Left ventricle myocardium inferior (tissue), 1 donor: ENCODE measurements at regions not wholly inside any gene's neighbourhood (a gene's known extent, or its start where the extent isn't known, plus 50 kb on each side); places are given as distances from the start of the nearest gene placed in this dataset.

Experiments
- DNase-seq: peaks from one replicate; pipeline ENCODE4 v3.0.0-alpha.2; 2020
- H3K27ac ChIP-seq: fragments of 200-600 bp; replicated peaks from 2 replicates; pipeline ENCODE4 v1.8.0; 2021
- H3K27me3 ChIP-seq: fragments of 200-600 bp; 2 replicates; pipeline ENCODE4 v1.8.0; 2021; ENCODE audit warnings: low read depth
- H3K36me3 ChIP-seq: fragments of 200-600 bp; 2 replicates; pipeline ENCODE4 v1.8.0; 2021
- H3K4me1 ChIP-seq: fragments of 200-600 bp; 2 replicates; pipeline ENCODE4 v1.8.0; 2021
- H3K4me3 ChIP-seq: fragments of 200-600 bp; 2 replicates; pipeline ENCODE4 v1.8.0; 2021; ENCODE audit warnings: mild to moderate bottlenecking, moderate library complexity
- H3K9me3 ChIP-seq: fragments of 200-600 bp; replicated peaks from 2 replicates; pipeline ENCODE4 v1.8.0; 2021
- CTCF ChIP-seq: fragments of 200-600 bp; IDR thresholded peaks from 2 replicates; pipeline ENCODE4 v1.8.0; 2021; ENCODE audit warnings: antibody characterized with exemption, mild to moderate bottlenecking, borderline replicate concordance
- intact Hi-C: fragments of 100-400 bp; cut with micrococcal nuclease; formaldehyde crosslinking; loops from one replicate; pipeline ENCODE4 v1.11.0; 2022
- donor health status: DM: no; HTN: yes; CAD: no; lungs with severe emphysema.

DNA sequence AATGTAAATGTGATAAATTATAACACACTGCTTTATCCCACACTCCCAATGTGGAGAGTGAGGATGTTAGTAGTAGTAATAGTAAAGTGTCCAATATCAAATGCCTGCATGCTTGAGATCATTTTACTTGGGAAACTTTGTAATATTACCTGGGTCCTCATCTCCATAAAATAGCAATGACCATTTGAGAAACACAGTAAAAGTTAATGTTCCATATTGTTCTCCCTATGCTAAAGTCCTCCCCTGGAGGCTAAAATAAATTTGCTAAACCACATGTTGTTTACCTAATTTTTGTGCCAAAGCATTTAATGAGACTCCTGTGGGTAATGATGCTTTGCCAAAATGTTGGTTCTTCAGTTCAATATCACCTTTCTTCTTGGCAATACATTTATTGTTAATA is 291.2 kb downstream of the CDH10 start:
- Histone ChIP-seq H3K9me3 (no peaks in the 10 kb centered on the region), H3K4me1 (no peaks in the 10 kb centered on the region), H3K4me3 (no peak overlapping the region), H3K36me3 (no peaks in the 10 kb centered on the region), H3K27me3 (no peaks in the 10 kb centered on the region), H3K27ac (no peak overlapping the region)
- intact Hi-C loops, result no loop called here
- DNase-seq, result no peak
- TF ChIP-seq CTCF, result no peak

- DNase-seq, result no peak
- Histone ChIP-seq H3K36me3 (no peaks in the 10 kb centered on the region), H3K27me3 (no peaks in the 10 kb centered on the region), H3K9me3 (peaks cover 4% of the 10 kb centered on the region), H3K4me3 (no peak overlapping the region), H3K27ac (no peak overlapping the region), H3K4me1 (no peaks in the 10 kb centered on the region)
- no peak for TF ChIP-seq CTCF
- intact Hi-C loops, result no loop called here
Measured at GRCh38 chr5:24363789-24364481, 280.8 kb downstream of the CDH10 start.

DNA sequence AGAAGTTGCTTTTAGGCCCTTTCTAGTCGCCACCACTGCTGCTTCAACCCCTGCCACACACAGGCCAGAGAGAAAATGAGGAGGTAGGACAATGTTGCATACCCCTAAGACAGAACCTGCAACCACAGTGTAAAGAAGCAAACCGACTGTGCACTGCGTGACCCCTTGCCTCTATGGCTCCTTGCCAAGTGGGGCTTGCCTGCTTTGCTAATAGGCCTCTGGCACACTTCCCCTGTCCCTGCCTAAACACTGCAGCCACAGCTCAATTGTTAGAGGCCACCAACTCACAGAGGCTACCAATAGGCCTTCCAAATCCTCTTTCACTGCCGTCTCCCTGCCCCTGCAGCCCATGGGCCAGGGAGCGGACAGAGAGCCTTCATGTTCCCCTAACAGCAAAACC is 280.1 kb downstream of the CDH10 start:
- no peak for DNase-seq
- intact Hi-C loops, result no loop called here
- no peaks in the 10 kb centered on the region for H3K27me3 ChIP-seq
- H3K4me3 ChIP-seq, result no peak overlapping the region
- H3K9me3 ChIP-seq, result peaks cover 4% of the 10 kb centered on the region
- no peaks in the 10 kb centered on the region for H3K4me1 ChIP-seq
- H3K27ac ChIP-seq, result no peak overlapping the region
- TF ChIP-seq CTCF, result no peak
- no peaks in the 10 kb centered on the region for H3K36me3 ChIP-seq

GRCh38 chr5:24365406-24365805 is 279.4 kb downstream of the CDH10 start:
- H3K36me3 ChIP-seq, result no peaks in the 10 kb centered on the region
- intact Hi-C loops, result no loop called here

GRCh38 chr5:24367216-24367615 is 277.6 kb downstream of the CDH10 start:
- Histone ChIP-seq H3K27me3 (no peaks in the 10 kb centered on the region), H3K4me1 (no peaks in the 10 kb centered on the region), H3K4me3 (no peak overlapping the region), H3K36me3 (no peaks in the 10 kb centered on the region), H3K9me3 (no peaks in the 10 kb centered on the region), H3K27ac (no peak overlapping the region)
- intact Hi-C loops, result no loop called here
- no peak for TF ChIP-seq CTCF
- no peak for DNase-seq

More at GRCh38 chr5:24365406-24365805, 279.4 kb downstream of the CDH10 start:
- peaks cover 4% of the 10 kb centered on the region for H3K9me3 ChIP-seq
- no peak overlapping the region for H3K27ac ChIP-seq
- no peaks in the 10 kb centered on the region for H3K4me1 ChIP-seq
- H3K4me3 ChIP-seq, result no peak overlapping the region
- H3K27me3 ChIP-seq, result no peaks in the 10 kb centered on the region
- TF ChIP-seq CTCF, result no peak
- no peak for DNase-seq
